Common myeloid progenitor, CD34-positive (primary cell): ENCODE measurements at regions not wholly inside any gene's neighbourhood (a gene's known extent, or its start where the extent isn't known, plus 50 kb on each side); places are given as distances from the start of the nearest gene placed in this dataset.
"Not testable (repeated sequence)": the region's sequence is repeated elsewhere in the genome, so short reads cannot be mapped to it uniquely, and the experiment has no call there.

ENCODE experiments used
- CTCF ChIA-PET: fragments of 350-600 bp; sonication (Branson Sonifier 250); formaldehyde crosslinking; loops from one replicate; lab custom pipeline; 2021; ENCODE audit warnings: antibody characterized with exemption; lab: Charles Lee
- POLR2A ChIA-PET: fragments of 350-600 bp; sonication (Branson Sonifier 250); formaldehyde crosslinking; loops from one replicate; lab custom pipeline; 2021; ENCODE audit warnings: antibody characterized with exemption; lab: Charles Lee
- DNase-seq, 3 donors: peaks; one replicate each; pipeline versions ENCODE4 v3.0.0 to v3.0.0-alpha.2; 2013
- H3K27ac ChIP-seq, 2 experiments: 1 replicate in 1 of 2; 2 replicates in 1 of 2; pipeline ENCODE4 v1.7.0; 2013; ENCODE audit warnings: inconsistent platforms in 2 of 2, low read length in 2 of 2, mild to moderate bottlenecking in 2 of 2, low read depth in 1 of 2, moderate library complexity in 1 of 2; ENCODE audit not compliant: severe bottlenecking in 2 of 2, insufficient read depth in 1 of 2, poor library complexity in 1 of 2
- H3K27me3 ChIP-seq, 5 experiments: replicated peaks in 2 of 5; 1 replicate in 3 of 5; 2 replicates in 2 of 5; pipeline versions ENCODE4 v1.6.1 to v1.7.0; 2013; ENCODE audit warnings: low read length in 4 of 5, mild to moderate bottlenecking in 2 of 5, moderate library complexity in 2 of 5, inconsistent platforms in 1 of 5; ENCODE audit not compliant: insufficient read depth in 5 of 5, control insufficient read depth in 4 of 5
- H3K36me3 ChIP-seq, 4 experiments: 1 replicate in 2 of 4; 2 replicates in 2 of 4; pipeline versions ENCODE4 v1.6.1 to v1.7.0; 2013; ENCODE audit warnings: low read length in 3 of 4, control low read depth in 1 of 4, mild to moderate bottlenecking in 1 of 4; ENCODE audit not compliant: control insufficient read depth in 4 of 4, insufficient read depth in 4 of 4
- H3K4me1 ChIP-seq, 4 experiments: 1 replicate in 3 of 4; 2 replicates in 1 of 4; pipeline versions ENCODE4 v1.6.1 to v1.7.1; 2013; ENCODE audit warnings: low read length in 3 of 4, mild to moderate bottlenecking in 3 of 4, control low read depth in 1 of 4, inconsistent platforms in 1 of 4, moderate library complexity in 1 of 4; ENCODE audit not compliant: control insufficient read depth in 4 of 4, insufficient read depth in 4 of 4; ENCODE audit errors: control extremely low read depth in 1 of 4
- H3K4me3 ChIP-seq, 7 experiments: 1 replicate in 4 of 7; 2 replicates in 3 of 7; pipeline versions ENCODE4 v1.5.1 to v1.7.0; 2013; ENCODE audit warnings: mild to moderate bottlenecking in 7 of 7, low read length in 6 of 7, moderate library complexity in 6 of 7, inconsistent platforms in 2 of 7, low read depth in 2 of 7, control low read depth in 1 of 7; ENCODE audit not compliant: insufficient read depth in 4 of 7, control insufficient read depth in 1 of 7; ENCODE audit errors: extremely low read depth in 1 of 7
- H3K9me3 ChIP-seq, 5 experiments: 1 replicate in 4 of 5; 2 replicates in 1 of 5; pipeline versions ENCODE4 v1.6.1 to v1.7.1; 2013; ENCODE audit warnings: low read length in 4 of 5, mild to moderate bottlenecking in 2 of 5, inconsistent platforms in 1 of 5, low read depth in 1 of 5, moderate library complexity in 1 of 5; ENCODE audit not compliant: control insufficient read depth in 4 of 5, insufficient read depth in 2 of 5; ENCODE audit errors: control extremely low read depth in 1 of 5
- WGBS: methylation state at CpG from one replicate; pipeline ENCODE4 v1.1.5; 2013; ENCODE audit not compliant: insufficient coverage; 5-methylcytosine and 5-hydroxymethylcytosine counted together

DNA sequence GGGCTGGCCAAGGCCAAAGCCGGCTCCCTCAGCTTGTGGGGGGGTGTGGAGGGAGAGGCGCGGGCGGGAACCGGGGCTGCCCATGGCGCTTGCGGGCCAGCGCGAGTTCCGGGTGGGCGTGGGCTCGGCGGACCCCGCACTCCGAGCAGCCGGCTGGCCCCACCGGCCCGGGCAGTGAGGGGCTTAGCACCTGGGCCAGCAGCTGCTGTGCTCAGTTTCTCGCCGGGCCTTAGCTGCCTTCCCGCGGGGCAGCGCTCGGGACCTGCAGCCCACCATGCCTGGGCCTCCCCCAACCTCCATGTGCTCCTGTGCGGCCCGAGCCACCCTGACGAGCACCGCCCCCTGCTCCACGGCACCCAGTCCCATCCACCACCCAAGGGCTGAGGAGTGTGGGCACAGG, 150.7 kb upstream of the LRIG1 start:
- 96% methylated on average over 22 of the region's 29 CpGs for WGBS
- CTCF ChIA-PET = not testable (repeated sequence)

DNA sequence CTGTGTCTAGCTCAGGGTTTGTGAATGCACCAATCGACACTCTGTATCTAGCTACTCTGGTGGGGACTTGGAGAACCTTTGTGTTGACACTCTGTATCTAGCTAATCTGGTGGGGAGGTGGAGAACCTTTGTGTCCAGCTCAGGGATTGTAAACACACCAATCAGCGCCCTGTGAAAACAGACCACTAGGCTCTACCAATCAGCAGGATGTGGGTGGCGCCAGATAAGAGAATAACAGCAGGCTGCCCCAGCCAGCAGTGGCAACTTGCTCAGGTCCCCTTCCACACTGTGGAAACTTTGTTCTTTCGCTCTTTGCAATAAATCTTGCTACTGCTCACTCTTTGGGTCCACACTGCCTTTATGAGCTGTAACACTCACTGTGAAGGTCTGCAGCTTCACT, 151.3 kb upstream of the LRIG1 start:
- H3K27ac ChIP-seq, POLR2A ChIA-PET, H3K4me1 ChIP-seq, H3K9me3 ChIP-seq, H3K4me3 ChIP-seq, H3K36me3 ChIP-seq, DNase-seq, H3K27me3 ChIP-seq, CTCF ChIA-PET: not testable (repeated sequence)
- WGBS = 100% methylated on average over 2 of the region's 4 CpGs

More for the DNA sequence above, 150.7 kb upstream of the LRIG1 start:
- H3K4me3 ChIP-seq, POLR2A ChIA-PET, H3K27me3 ChIP-seq, H3K36me3 ChIP-seq, DNase-seq, H3K9me3 ChIP-seq, H3K4me1 ChIP-seq, H3K27ac ChIP-seq: not testable (repeated sequence)

DNA sequence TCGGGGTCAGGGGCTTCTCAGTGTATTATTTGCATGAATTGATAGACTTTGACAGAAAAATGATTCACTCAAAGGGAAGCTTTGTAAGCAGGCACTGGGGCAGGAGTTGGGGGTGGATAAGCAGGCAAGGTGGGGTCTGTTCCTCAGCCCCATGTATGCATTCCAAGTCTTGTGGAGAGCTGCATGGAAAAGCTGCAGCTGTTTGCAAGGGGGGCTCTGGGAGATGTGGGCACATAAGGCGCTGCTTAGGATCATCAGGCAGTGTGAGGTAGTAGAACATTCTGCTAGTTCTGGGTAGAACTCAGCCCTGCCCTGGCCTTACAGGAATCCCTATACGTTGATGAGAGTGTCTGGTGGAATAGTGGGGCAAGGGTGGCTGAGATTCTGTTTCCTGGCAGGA, 154.2 kb upstream of the LRIG1 start:
- Histone ChIP-seq H3K36me3 (no peaks in the 10 kb centered on the region), H3K9me3 (no peaks in the 10 kb centered on the region), H3K27me3 (peaks cover 0 to 3% (median 0%) of the 10 kb centered on the region in 5 experiments), H3K4me3 (no peak overlapping the region), H3K4me1 (no peaks in the 10 kb centered on the region), H3K27ac (no peak overlapping the region)
- WGBS = 92% methylated on average over 2 of the region's 3 CpGs
- DNase-seq = no peak
- POLR2A ChIA-PET = no interaction called here
- CTCF ChIA-PET = interaction anchor here (1.1 kb wide), 1 partner anchor 20 kb away, joined by 3 read pairs; no protein-coding TSS in a partner anchor

DNA sequence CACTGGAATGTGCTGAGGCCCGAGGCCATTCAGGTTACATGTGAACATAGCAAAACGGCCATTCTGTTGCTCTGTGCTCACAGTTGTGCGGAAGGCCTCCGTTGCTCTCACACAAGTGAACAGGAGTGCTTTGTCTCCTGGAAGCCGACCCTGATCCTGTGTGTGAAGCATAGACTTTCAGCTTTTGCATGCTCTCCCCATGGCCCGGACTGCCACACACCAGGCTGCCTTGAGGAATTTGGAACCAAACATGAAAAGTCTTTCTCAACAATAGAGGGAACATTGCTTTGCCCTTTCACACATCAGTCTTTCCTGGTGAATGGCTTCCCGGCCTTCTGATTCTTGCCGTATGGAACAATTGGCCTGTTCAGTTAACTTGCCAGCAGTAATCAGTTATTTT, 154.8 kb upstream of the LRIG1 start:
- 80% methylated on average over 7 of the region's 8 CpGs for WGBS
- ChIA-PET CTCF (no interaction called here), POLR2A (no interaction called here)
- no peak for DNase-seq
- Histone ChIP-seq H3K36me3 (no peaks in the 10 kb centered on the region), H3K4me3 (no peak overlapping the region), H3K27me3 (peaks cover 0 to 3% (median 0%) of the 10 kb centered on the region in 5 experiments), H3K9me3 (no peaks in the 10 kb centered on the region), H3K27ac (no peak overlapping the region), H3K4me1 (no peaks in the 10 kb centered on the region)

DNA sequence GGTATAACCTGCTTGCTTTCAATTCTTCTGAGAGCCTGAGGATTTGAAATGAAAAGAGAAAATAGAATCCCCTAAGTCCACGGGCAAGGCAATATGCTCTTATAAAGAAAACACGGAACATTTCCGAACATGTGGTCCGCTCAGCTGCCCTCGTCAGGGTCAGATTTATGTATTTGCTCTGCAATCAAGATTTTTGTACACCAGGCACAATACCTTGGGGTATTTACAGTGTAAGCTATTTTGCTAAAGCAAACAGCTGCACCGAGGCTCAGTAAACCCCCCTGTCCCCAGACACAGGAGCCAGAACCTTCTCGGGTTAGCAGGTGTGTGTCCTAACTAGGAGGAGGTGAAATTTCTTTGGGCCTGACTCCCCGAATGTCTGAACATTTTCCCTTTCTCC, 155.8 kb upstream of the LRIG1 start:
- Histone ChIP-seq H3K4me3 (no peak overlapping the region), H3K27ac (no peak overlapping the region), H3K4me1 (no peaks in the 10 kb centered on the region), H3K27me3 (peaks cover 0 to 3% (median 0%) of the 10 kb centered on the region in 5 experiments), H3K36me3 (no peaks in the 10 kb centered on the region), H3K9me3 (no peaks in the 10 kb centered on the region)
- ChIA-PET POLR2A (no interaction called here), CTCF (no interaction called here)
- no peak for DNase-seq
- 97% methylated on average over 7 of the region's 8 CpGs for WGBS

DNA sequence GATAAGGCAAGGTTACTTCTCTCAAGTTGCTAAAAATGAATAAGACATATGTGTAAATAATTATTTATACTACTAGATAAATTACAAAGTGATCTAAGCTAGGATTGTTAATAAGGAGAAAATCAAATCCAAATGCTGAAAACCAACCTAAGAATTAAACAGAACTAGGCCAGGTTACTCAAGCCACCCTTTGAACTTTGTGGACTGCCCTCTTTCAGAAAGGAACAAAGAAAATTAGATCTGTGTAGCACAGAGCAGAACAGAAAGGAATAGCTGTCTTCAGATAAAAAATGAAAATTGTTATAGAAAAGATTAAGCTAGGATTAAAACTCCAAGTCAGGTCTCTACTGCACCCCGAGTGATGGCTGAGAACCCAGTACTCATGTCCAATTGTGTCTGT, 158.2 kb upstream of the LRIG1 start:
- CTCF ChIA-PET = interaction anchor here (0.6 kb wide), 1 partner anchor 32 kb away, joined by 3 read pairs; no protein-coding TSS in a partner anchor

DNA sequence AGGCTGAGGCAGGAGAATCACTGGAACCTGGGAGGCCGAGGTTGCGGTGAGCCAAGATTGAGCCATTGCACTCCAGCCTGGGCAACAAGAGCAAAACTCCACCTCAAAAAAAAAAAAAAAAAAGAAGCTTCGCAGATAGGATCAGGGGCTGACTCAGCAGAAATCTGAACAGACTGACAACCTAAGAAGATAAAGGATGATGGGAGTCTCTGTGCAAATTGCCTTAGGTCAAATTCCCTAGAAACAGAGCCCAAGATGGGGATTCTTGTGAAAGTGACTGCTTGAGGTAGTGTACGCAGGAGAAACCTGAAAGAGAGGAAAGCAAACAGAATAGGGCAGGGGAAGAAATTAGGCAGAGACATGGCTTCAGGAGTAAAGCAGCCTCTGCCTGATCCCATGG, 160.8 kb upstream of the LRIG1 start:
- ChIA-PET CTCF (no interaction called here), POLR2A (no interaction called here)
- Histone ChIP-seq H3K27ac (no peak overlapping the region), H3K9me3 (no peaks in the 10 kb centered on the region), H3K4me3 (no peak overlapping the region), H3K27me3 (peaks cover 0 to 3% (median 0%) of the 10 kb centered on the region in 5 experiments), H3K4me1 (no peaks in the 10 kb centered on the region), H3K36me3 (no peaks in the 10 kb centered on the region)
- WGBS = 96% methylated on average over 3 of the region's 4 CpGs
- DNase-seq = peak in 1 of 3 donors; percentile 2

More for the DNA sequence above, 158.2 kb upstream of the LRIG1 start:
- Histone ChIP-seq H3K36me3 (no peaks in the 10 kb centered on the region), H3K4me3 (no peak overlapping the region), H3K27me3 (peaks cover 0 to 3% (median 0%) of the 10 kb centered on the region in 5 experiments), H3K9me3 (no peaks in the 10 kb centered on the region), H3K27ac (no peak overlapping the region), H3K4me1 (no peaks in the 10 kb centered on the region)
- no peak for DNase-seq
- 100% methylated on average over 1 of the region's 1 CpG for WGBS
- POLR2A ChIA-PET = no interaction called here
